HepG2 (cell line): ENCODE measurements at regions not wholly inside any gene's neighbourhood (a gene's known extent, or its start where the extent isn't known, plus 50 kb on each side); places are given as distances from the start of the nearest gene placed in this dataset.

ENCODE experiments used
- ATAC-seq: fragments of 200-7000 bp; cut with Tn5 transposase; 3 replicates; pipeline ENCODE4 v1.9.1; 2020; ENCODE audit warnings: mild to moderate bottlenecking, moderate library complexity
- BruUV-seq: library from RNA; stranded (reverse); fragments of 400-500 nt; replicated peaks from 2 replicates; lab custom pipeline; 2021; lab: Mats Ljungman, UMichigan
- CTCF ChIA-PET: fragments of 300-600 bp; formaldehyde crosslinking; extraction: SDS; loops from one replicate; lab custom pipeline; 2021; ENCODE audit warnings: low total read pairs, inconsistent platforms, low intra/inter-chr PET ratio; lab: Yijun Ruan, JAX
- POLR2A ChIA-PET: fragments of 350-600 bp; sonication (Branson Sonifier 250); formaldehyde crosslinking; loops from one replicate; lab custom pipeline; 2020; ENCODE audit warnings: antibody characterized with exemption, inconsistent platforms; lab: Yijun Ruan, JAX
- DNase-seq: peaks from one replicate; pipeline ENCODE4 v3.0.0-alpha.2; 2015; ENCODE audit warnings: low spot score
- FAIRE-seq: peaks from 3 replicates; lab custom pipeline; 2011; peaks lifted over from hg19 to GRCh38; lab: Jason Lieb, UNC
- H2AFZ ChIP-seq: one replicate; pipeline ENCODE4 v1.6.1; 2011; ENCODE audit warnings: low read length, inconsistent platforms
- H3K27ac ChIP-seq: fragments of 300-600 bp; 3 replicates; pipeline ENCODE4 v1.8.0; 2011; ENCODE audit warnings: mixed run types, mild to moderate bottlenecking, mixed read lengths, low read length, inconsistent platforms; ENCODE audit not compliant: insufficient read depth; ENCODE audit errors: extremely low read length
- H3K27me3 ChIP-seq, 2 experiments: fragments of 200-600 bp in 1 of 2; 2 replicates in 1 of 2; 3 replicates in 1 of 2; pipeline versions ENCODE4 v1.6.0 to v1.8.0; 2011; ENCODE audit warnings: low read length in 2 of 2, mild to moderate bottlenecking in 2 of 2, moderate library complexity in 2 of 2, inconsistent platforms in 1 of 2; ENCODE audit not compliant: insufficient read depth in 2 of 2, control insufficient read depth in 1 of 2
- H3K36me3 ChIP-seq, 2 experiments: fragments of 200-600 bp in 1 of 2; replicated peaks in 1 of 2; 2 replicates in 1 of 2; 3 replicates in 1 of 2; pipeline versions ENCODE4 v1.5.1 to v1.8.0; 2011; ENCODE audit warnings: low read length in 2 of 2, inconsistent platforms in 1 of 2; ENCODE audit not compliant: insufficient read depth in 2 of 2, control insufficient read depth in 1 of 2
- H3K4me1 ChIP-seq: 2 replicates; pipeline ENCODE4 v1.5.1; 2012; ENCODE audit warnings: low read length, inconsistent platforms; ENCODE audit not compliant: insufficient read depth
- H3K4me2 ChIP-seq: 2 replicates; pipeline ENCODE4 v1.6.0; 2011; ENCODE audit warnings: low read depth, low read length, inconsistent platforms
- H3K4me3 ChIP-seq, 3 experiments: fragments of 200-600 bp in 1 of 3; sonication (generic), shearing (Covaris generic) in 1 of 3; replicated peaks in 1 of 3; 2 replicates each; pipeline ENCODE4 v1.5.1; 2011 to 2016; ENCODE audit warnings: low read length in 3 of 3, inconsistent platforms in 2 of 3, low read depth in 2 of 3, mild to moderate bottlenecking in 2 of 3, control low read depth in 1 of 3, mixed read lengths in 1 of 3; ENCODE audit not compliant: insufficient read depth in 1 of 3
- H3K79me2 ChIP-seq: one replicate; pipeline ENCODE4 v1.6.1; 2011; ENCODE audit warnings: low read length, inconsistent platforms; ENCODE audit not compliant: insufficient read depth
- H3K9ac ChIP-seq: 2 replicates; pipeline ENCODE4 v1.6.0; 2011; ENCODE audit warnings: mild to moderate bottlenecking, low read depth, low read length, inconsistent platforms; ENCODE audit not compliant: insufficient read depth
- H3K9me3 ChIP-seq: 2 replicates; pipeline ENCODE4 v1.5.1; 2012; ENCODE audit warnings: mild to moderate bottlenecking, low read length
- H4K20me1 ChIP-seq: 2 replicates; pipeline ENCODE4 v1.6.0; 2011; ENCODE audit warnings: inconsistent platforms, mild to moderate bottlenecking, low read length, moderate library complexity; ENCODE audit not compliant: insufficient read depth
- MED13 ChIP-seq: sonication (generic); formaldehyde crosslinking; IDR thresholded peaks from 2 replicates; pipeline ENCODE4 v1.5.0; 2020; ENCODE audit warnings: missing genetic modification reagents
- MLLT10 ChIP-seq: sonication (generic); formaldehyde crosslinking; IDR thresholded peaks from 2 replicates; pipeline ENCODE4 v1.4.0; 2020; ENCODE audit warnings: missing genetic modification reagents
- NRL ChIP-seq: sonication (generic); formaldehyde crosslinking; IDR thresholded peaks from 2 replicates; pipeline ENCODE4 v1.5.0; 2020; ENCODE audit warnings: missing genetic modification reagents, mild to moderate bottlenecking, moderate library complexity, borderline replicate concordance
- SOX6 ChIP-seq, 2 experiments: fragments of 450-650 bp in 1 of 2; sonication (generic) in 1 of 2; formaldehyde crosslinking in 1 of 2; IDR thresholded peaks; 2 replicates each; pipeline versions ENCODE4 v1.4.0 to v1.6.1; 2017 to 2020; ENCODE audit warnings: antibody characterized with exemption in 1 of 2, mild to moderate bottlenecking in 1 of 2, missing genetic modification reagents in 1 of 2
- ZNF225 ChIP-seq: sonication (generic); formaldehyde crosslinking; IDR thresholded peaks from 2 replicates; pipeline ENCODE4 v1.4.0; 2020; ENCODE audit warnings: mild to moderate bottlenecking, missing genetic modification reagents
- ZNF850 ChIP-seq: sonication (generic); formaldehyde crosslinking; conservative IDR thresholded peaks from 2 replicates; pipeline ENCODE4 v1.9.0; 2021; ENCODE audit warnings: mild to moderate bottlenecking, missing genetic modification reagents
- WGBS: methylation state at CpG from one replicate; pipeline ENCODE4 v1.1.6; 2017; ENCODE audit warnings: low lambda C conversion rate; 5-methylcytosine and 5-hydroxymethylcytosine counted together
- in situ Hi-C: cut with HindIII; loops from 2 replicates; pipeline ENCODE4 v1.10.0; 2017; ENCODE audit warnings: low pct_unique_long_range_greater_than_20kb; ENCODE audit not compliant: extremely low pct_ligation_motif_present
- intact Hi-C: fragments of 100-400 bp; cut with micrococcal nuclease; formaldehyde crosslinking; loops from one replicate; pipeline ENCODE4 v1.10.0; 2022; ENCODE audit not compliant: unreplicated experiment
- TF ChIP-seq, protein P1 (sequence below): IDR thresholded peaks from 2 replicates; pipeline ENCODE4 v1.6.1; 2016; ENCODE audit warnings: control low read depth
- TF ChIP-seq, protein P2 (sequence below), 2 experiments: fragments of 450-650 bp in 1 of 2; sonication (generic) in 1 of 2; formaldehyde crosslinking; IDR thresholded peaks; 2 replicates each; pipeline versions ENCODE4 v1.5.0 to v1.8.0; 2020 to 2022; ENCODE audit warnings: mild to moderate bottlenecking in 1 of 2, missing genetic modification reagents in 1 of 2
- TF ChIP-seq, protein P3 (sequence below): fragments of 450-650 bp; IDR thresholded peaks from 2 replicates; pipeline ENCODE4 v1.6.1; 2017
- TF ChIP-seq, protein P4 (sequence below): sonication (generic); formaldehyde crosslinking; IDR thresholded peaks from 2 replicates; pipeline ENCODE4 v1.4.0; 2020; ENCODE audit warnings: missing genetic modification reagents, borderline replicate concordance

DNA sequence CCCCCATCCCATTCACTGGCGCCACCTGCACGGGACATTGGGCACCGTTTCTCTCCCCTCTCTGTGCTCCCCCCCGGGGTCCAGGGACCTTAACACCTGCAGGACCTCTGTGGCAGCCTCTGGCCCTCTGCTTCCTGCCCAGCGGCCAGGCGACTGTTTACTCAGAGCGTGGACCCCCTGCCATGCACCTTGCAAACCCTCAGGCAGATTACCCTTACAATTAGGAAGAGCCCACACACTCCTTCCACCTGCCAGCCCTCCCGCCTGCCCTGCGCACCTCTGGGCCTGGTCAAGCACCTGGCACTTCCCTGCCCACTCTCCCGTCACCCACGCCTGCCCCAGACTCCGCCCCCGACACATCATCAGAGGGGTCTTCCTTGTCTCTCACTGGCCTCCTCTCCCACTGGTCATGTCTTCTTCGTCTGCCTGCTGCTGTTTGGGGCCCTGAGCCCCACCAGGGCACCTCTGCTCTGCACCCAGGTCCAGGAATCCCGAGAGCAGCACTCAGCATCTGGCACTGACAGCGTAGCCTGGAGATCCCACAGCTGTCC is 281.3 kb upstream of the IRX4 start:
- intact Hi-C loops: no loop called here
- ATAC-seq: no peak

More for the DNA sequence above, 281.3 kb upstream of the IRX4 start:
- Histone ChIP-seq H3K27ac (no peak overlapping the region), H3K27me3 (peaks cover 7 to 46% of the 10 kb centered on the region in 2 experiments; a peak in 4 of 5 replicates), H3K9me3 (no peaks in the 10 kb centered on the region), H3K79me2 (no peaks in the 10 kb centered on the region), H3K9ac (no peak overlapping the region), H3K4me1 (no peaks in the 10 kb centered on the region), H4K20me1 (no peaks in the 10 kb centered on the region), H2AFZ (no peak overlapping the region), H3K36me3 (no peaks in the 10 kb centered on the region), H3K4me3 (no peak overlapping the region), H3K4me2 (no peak overlapping the region)
- ChIA-PET POLR2A (no interaction called here), CTCF (no interaction called here)
- TF ChIP-seq, protein P1, sequence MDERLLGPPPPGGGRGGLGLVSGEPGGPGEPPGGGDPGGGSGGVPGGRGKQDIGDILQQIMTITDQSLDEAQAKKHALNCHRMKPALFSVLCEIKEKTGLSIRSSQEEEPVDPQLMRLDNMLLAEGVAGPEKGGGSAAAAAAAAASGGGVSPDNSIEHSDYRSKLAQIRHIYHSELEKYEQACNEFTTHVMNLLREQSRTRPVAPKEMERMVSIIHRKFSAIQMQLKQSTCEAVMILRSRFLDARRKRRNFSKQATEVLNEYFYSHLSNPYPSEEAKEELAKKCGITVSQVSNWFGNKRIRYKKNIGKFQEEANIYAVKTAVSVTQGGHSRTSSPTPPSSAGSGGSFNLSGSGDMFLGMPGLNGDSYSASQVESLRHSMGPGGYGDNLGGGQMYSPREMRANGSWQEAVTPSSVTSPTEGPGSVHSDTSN: no peak
- TF ChIP-seq MLLT10 (no peak), NRL (no peak), ZNF225 (CRISPR knock-in tag) (no peak), SOX6 (IDR thresholded peaks at IDR 0.05) (no peak), SOX6 (CRISPR knock-in tag; IDR thresholded peaks at IDR 0.05) (no peak), ZNF850 (CRISPR knock-in tag) (no peak), MED13 (no peak)
- TF ChIP-seq, protein P2, sequence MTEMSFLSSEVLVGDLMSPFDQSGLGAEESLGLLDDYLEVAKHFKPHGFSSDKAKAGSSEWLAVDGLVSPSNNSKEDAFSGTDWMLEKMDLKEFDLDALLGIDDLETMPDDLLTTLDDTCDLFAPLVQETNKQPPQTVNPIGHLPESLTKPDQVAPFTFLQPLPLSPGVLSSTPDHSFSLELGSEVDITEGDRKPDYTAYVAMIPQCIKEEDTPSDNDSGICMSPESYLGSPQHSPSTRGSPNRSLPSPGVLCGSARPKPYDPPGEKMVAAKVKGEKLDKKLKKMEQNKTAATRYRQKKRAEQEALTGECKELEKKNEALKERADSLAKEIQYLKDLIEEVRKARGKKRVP (CRISPR knock-in tag; IDR thresholded peaks at IDR 0.05): no peak
- TF ChIP-seq, protein P3, sequence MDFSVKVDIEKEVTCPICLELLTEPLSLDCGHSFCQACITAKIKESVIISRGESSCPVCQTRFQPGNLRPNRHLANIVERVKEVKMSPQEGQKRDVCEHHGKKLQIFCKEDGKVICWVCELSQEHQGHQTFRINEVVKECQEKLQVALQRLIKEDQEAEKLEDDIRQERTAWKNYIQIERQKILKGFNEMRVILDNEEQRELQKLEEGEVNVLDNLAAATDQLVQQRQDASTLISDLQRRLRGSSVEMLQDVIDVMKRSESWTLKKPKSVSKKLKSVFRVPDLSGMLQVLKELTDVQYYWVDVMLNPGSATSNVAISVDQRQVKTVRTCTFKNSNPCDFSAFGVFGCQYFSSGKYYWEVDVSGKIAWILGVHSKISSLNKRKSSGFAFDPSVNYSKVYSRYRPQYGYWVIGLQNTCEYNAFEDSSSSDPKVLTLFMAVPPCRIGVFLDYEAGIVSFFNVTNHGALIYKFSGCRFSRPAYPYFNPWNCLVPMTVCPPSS: no peak
- TF ChIP-seq, protein P4, sequence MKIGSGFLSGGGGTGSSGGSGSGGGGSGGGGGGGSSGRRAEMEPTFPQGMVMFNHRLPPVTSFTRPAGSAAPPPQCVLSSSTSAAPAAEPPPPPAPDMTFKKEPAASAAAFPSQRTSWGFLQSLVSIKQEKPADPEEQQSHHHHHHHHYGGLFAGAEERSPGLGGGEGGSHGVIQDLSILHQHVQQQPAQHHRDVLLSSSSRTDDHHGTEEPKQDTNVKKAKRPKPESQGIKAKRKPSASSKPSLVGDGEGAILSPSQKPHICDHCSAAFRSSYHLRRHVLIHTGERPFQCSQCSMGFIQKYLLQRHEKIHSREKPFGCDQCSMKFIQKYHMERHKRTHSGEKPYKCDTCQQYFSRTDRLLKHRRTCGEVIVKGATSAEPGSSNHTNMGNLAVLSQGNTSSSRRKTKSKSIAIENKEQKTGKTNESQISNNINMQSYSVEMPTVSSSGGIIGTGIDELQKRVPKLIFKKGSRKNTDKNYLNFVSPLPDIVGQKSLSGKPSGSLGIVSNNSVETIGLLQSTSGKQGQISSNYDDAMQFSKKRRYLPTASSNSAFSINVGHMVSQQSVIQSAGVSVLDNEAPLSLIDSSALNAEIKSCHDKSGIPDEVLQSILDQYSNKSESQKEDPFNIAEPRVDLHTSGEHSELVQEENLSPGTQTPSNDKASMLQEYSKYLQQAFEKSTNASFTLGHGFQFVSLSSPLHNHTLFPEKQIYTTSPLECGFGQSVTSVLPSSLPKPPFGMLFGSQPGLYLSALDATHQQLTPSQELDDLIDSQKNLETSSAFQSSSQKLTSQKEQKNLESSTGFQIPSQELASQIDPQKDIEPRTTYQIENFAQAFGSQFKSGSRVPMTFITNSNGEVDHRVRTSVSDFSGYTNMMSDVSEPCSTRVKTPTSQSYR (CRISPR knock-in tag): no peak
- in situ Hi-C loops: no loop called here
- FAIRE-seq (no peak), DNase-seq (no peak)
- BruUV-seq: no TSS peak
- WGBS: 12% methylated on average over 11 of the region's 16 CpGs
